GDM1 (cell line): ENCODE measurements at regions not wholly inside any gene's neighbourhood (a gene's known extent, or its start where the extent isn't known, plus 50 kb on each side); places are given as distances from the start of the nearest gene placed in this dataset.
"Not testable (repeated sequence)": the region's sequence is repeated elsewhere in the genome, so short reads cannot be mapped to it uniquely, and the experiment has no call there.

ENCODE experiments used
- DNase-seq: peaks from one replicate; lab custom pipeline; 2025; lab: John Stamatoyannopoulos, UW

- DNase-seq: no peak
Measured at GRCh38 chr1:189657715-189658114, 819.9 kb downstream of the BRINP3 start.

GRCh38 chr1:189658381-189658780, 819.3 kb downstream of the BRINP3 start:
- no peak for DNase-seq

- no peak for DNase-seq
Measured at GRCh38 chr1:189659731-189660130, 817.9 kb downstream of the BRINP3 start.

GRCh38 chr1:189662190-189662589, 815.5 kb downstream of the BRINP3 start:
- DNase-seq: no peak

- no peak for DNase-seq
Measured at GRCh38 chr1:189669846-189670245, 807.8 kb downstream of the BRINP3 start.

GRCh38 chr1:189673217-189673616, 804.4 kb downstream of the BRINP3 start:
- no peak for DNase-seq

- no peak for DNase-seq
Measured at GRCh38 chr1:189675712-189676244, 801.9 kb downstream of the BRINP3 start.

GRCh38 chr1:189678779-189679178, 798.9 kb downstream of the BRINP3 start:
- DNase-seq: no peak

DNA sequence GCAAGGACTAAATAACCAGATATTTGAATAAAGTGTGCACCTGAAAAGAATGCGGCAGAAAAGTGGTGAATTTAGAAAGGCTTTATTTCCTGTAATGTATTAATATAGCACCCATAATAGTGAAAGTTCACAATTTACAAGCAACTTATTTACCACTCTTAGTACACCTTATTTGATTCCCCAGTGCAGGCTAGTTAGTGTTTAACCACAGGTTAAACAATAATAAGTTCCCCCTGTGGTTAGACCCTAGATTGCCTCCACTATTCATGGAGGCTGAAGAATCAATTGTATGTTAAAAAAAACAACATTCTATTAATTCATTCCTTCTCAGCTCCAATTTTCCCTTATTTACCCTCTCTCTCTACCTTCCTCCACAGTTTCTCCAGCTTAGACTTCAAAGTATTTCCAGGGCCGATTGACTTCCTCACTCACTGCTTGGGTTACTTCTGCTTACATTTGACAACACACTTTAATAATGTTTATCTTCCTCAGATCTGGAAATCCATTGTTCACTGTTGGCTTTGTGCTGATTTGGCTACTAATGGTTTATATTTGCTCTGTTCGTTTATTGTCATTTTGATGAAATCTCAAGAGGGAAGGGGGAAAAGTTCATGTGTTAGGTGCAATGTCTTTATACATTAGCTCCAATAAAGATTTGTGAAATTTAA, 796.3 kb downstream of the BRINP3 start:
- no peak for DNase-seq

- DNase-seq: no peak
Measured at GRCh38 chr1:189682591-189682990, 795.1 kb downstream of the BRINP3 start.

- DNase-seq: no peak
Measured at GRCh38 chr1:189686288-189686687, 791.4 kb downstream of the BRINP3 start.

DNA sequence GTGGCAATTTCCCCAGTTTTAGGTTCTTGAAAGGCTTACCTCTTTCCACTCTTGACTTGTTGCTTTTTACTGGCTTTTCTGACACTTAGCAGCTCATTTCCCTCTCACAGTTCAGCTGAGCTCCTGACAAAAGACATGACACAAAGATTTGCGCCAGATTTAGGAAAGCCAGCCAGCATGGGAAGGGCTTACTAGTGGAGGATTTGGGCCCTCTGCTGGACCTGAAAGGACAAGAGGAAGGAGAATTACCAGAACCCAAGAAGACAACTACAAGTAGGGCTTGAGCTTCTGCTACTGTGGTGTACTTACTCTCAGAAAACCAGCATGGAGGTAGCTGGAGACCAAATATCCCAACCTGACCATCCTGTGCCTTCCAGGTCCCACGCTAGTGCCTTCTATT, 784.5 kb downstream of the BRINP3 start:
- no peak for DNase-seq

- no peak for DNase-seq
Measured at GRCh38 chr1:189696297-189696696, 781.4 kb downstream of the BRINP3 start.

- no peak for DNase-seq
Measured at GRCh38 chr1:189697113-189697512, 780.6 kb downstream of the BRINP3 start.

DNA sequence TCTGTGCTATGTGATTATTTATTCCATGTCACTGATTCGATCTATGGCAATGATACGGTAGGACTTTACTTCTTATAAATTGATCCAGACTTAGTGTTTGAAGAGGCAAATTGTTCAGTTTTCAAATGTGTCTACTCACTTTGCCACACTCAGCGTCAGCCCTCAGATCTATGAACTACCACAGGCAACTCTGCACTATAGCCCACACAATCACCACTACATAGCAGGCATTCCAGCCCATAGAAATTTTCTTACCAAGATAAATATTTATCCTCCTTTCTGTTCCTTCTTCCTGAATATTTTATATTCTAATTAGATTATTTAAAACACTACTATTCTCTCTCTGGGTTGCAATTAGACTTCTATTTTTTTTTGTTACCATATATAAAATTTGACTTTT, 776.1 kb downstream of the BRINP3 start:
- DNase-seq: no peak

GRCh38 chr1:189706594-189706993, 771.1 kb downstream of the BRINP3 start:
- no peak for DNase-seq

DNA sequence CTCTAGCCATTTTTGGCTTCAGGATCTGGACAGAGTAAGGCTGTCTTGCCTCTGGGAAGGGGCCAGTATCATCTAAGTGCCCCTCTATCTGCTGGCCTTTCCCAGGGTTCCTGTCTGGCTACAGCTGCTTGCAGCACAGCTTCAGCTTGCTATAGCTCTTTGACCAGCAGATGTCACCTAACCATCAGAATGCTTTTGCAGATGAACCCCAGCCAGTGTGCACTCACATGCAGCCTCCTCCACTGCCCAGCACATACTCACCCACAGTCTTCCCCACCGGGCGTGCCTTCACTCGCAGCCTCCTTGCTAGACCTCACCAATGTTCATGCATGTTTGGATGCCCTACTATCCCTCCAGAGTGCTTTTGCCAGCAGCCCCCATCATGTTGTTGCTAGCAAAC, 769.0 kb downstream of the BRINP3 start:
- DNase-seq: no peak

- not testable (repeated sequence) for DNase-seq
Measured at GRCh38 chr1:189718147-189718795, 759.4 kb downstream of the BRINP3 start.

- no peak for DNase-seq
Measured at GRCh38 chr1:189726806-189727205, 750.9 kb downstream of the BRINP3 start.

GRCh38 chr1:189751311-189751710, 726.4 kb downstream of the BRINP3 start:
- DNase-seq: no peak

DNA sequence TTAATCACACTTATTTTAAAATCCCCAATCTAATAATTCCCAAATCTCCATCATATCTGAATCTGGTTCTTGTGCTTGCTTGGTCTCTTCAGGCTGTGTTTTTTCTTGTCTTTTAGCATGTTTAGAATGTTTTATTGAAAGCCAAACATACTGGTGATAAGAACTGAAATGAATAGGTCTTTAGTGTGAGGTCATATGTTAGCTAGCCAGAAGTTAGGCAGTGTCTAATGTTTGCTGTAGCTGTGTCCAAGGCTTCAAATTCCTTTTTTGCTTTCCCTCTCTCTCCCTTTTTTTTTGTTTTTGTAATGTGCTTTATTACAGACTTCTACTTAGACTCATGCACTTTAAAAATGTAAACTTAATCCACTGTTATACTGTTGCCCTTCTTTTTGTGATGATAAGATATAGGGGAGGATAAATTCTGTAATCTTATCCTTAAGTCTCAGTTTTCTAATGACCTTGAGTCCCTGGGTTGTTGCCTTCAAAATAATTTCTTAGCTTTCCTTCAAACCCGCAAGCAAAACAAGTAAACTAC, 725.1 kb downstream of the BRINP3 start:
- no peak for DNase-seq

GRCh38 chr1:189755100-189755499, 722.6 kb downstream of the BRINP3 start:
- not testable (repeated sequence) for DNase-seq
